Thyroid gland (tissue), 4 donors: ENCODE measurements at regions not wholly inside any gene's neighbourhood (a gene's known extent, or its start where the extent isn't known, plus 50 kb on each side); places are given as distances from the start of the nearest gene placed in this dataset.

Experiments used
- CTCF ChIP-seq, 6 experiments: fragments of 200-600 bp in 3 of 6; fragments of 450-650 bp in 3 of 6; sonication (generic) in 3 of 6; IDR thresholded peaks; one replicate each; pipeline ENCODE4 v1.5.1; 2016 to 2019; ENCODE audit warnings: antibody characterized with exemption in 6 of 6, mild to moderate bottlenecking in 2 of 6, inconsistent platforms in 1 of 6, moderate library complexity in 1 of 6
- POLR2A ChIP-seq, 2 donors: fragments of 450-650 bp; IDR thresholded peaks; one replicate each; pipeline ENCODE4 v1.6.1; 2017; ENCODE audit warnings: antibody characterized with exemption in 2 of 2, mild to moderate bottlenecking in 2 of 2, moderate library complexity in 1 of 2

GRCh38 chr7:36034020-36034419 is 119.0 kb upstream of the EEPD1 start:
- TF ChIP-seq POLR2A (IDR thresholded peaks at IDR 0.05) (no peak), CTCF (IDR thresholded peaks at IDR 0.05) (no peak)
